ENCODE measurements at regions not wholly inside any gene's neighbourhood (a gene's known extent, or its start where the extent isn't known, plus 50 kb on each side); places are given as distances from the start of the nearest gene placed in this dataset.

GRCh38 chr6:74805916-74806696, 399.7 kb downstream of the COL12A1 start:
- H3K4me3 ChIP-seq (ENCODE audit: low read depth, low read length), result no peak overlapping the region
- peaks cover 2% of the 10 kb centered on the region; the same call in 1 of the 2 replicates for H3K27me3 ChIP-seq (ENCODE audit: control insufficient read depth, insufficient read depth, low read length)
- no peak for DNase-seq (ENCODE audit: low read depth)
- CTCF ChIA-PET, result interaction anchor here (0.5 kb wide), 1 partner anchor 418 kb away, joined by 3 read pairs; no protein-coding TSS in a partner anchor
- no peak for TF ChIP-seq CTCF (IDR thresholded peaks at IDR 0.05; ENCODE audit: insufficient read depth, low read depth, low read length)
- POLR2A ChIA-PET, result no interaction called here
- H3K36me3 ChIP-seq (ENCODE audit: control insufficient read depth, insufficient read depth, low read length), result no peaks in the 10 kb centered on the region

- DNase-seq (ENCODE audit: low read depth), result no peak
- ChIA-PET POLR2A (no interaction called here), CTCF (interaction anchor here (1.2 kb wide), 1 partner anchor 49 kb away, joined by 3 read pairs; no protein-coding TSS in a partner anchor)
- H3K27me3 ChIP-seq (ENCODE audit: control insufficient read depth, insufficient read depth, low read length), result no peaks in the 10 kb centered on the region
- no peak for TF ChIP-seq CTCF (IDR thresholded peaks at IDR 0.05; ENCODE audit: insufficient read depth, low read depth, low read length)
- H3K4me3 ChIP-seq (ENCODE audit: low read depth, low read length), result no peak overlapping the region
- no peaks in the 10 kb centered on the region for H3K36me3 ChIP-seq (ENCODE audit: control insufficient read depth, insufficient read depth, low read length)
These were observed 407.6 kb downstream of the COL12A1 start for GRCh38 chr6:74798302-74798701.

GRCh38 chr6:74785236-74785635, 420.6 kb downstream of the COL12A1 start:
- ChIA-PET CTCF (interaction anchor here (3.0 kb wide), 1 partner anchor 8 kb away, joined by 8 read pairs; no protein-coding TSS in a partner anchor), POLR2A (no interaction called here)
- H3K4me3 ChIP-seq (ENCODE audit: low read depth, low read length), result no peak overlapping the region
- DNase-seq (ENCODE audit: low read depth), result no peak
- no peaks in the 10 kb centered on the region for H3K36me3 ChIP-seq (ENCODE audit: control insufficient read depth, insufficient read depth, low read length)
- H3K27me3 ChIP-seq (ENCODE audit: control insufficient read depth, insufficient read depth, low read length), result no peaks in the 10 kb centered on the region
- TF ChIP-seq CTCF (IDR thresholded peaks at IDR 0.05; ENCODE audit: insufficient read depth, low read depth, low read length), result no peak

GRCh38 chr6:74782346-74782745, 423.5 kb downstream of the COL12A1 start:
- CTCF ChIA-PET, result interaction anchor here (3.0 kb wide), 1 partner anchor 11 kb away, joined by 8 read pairs; no protein-coding TSS in a partner anchor

More at GRCh38 chr6:74782346-74782745, 423.5 kb downstream of the COL12A1 start:
- no peak for TF ChIP-seq CTCF (IDR thresholded peaks at IDR 0.05; ENCODE audit: insufficient read depth, low read depth, low read length)
- Histone ChIP-seq H3K36me3 (ENCODE audit: control insufficient read depth, insufficient read depth, low read length) (no peaks in the 10 kb centered on the region), H3K4me3 (ENCODE audit: low read depth, low read length) (no peak overlapping the region), H3K27me3 (ENCODE audit: control insufficient read depth, insufficient read depth, low read length) (no peaks in the 10 kb centered on the region)
- DNase-seq (ENCODE audit: low read depth), result no peak
- POLR2A ChIA-PET, result no interaction called here

Measured in BJ (cell line).